Neural progenitor cell (in vitro differentiated cells): ENCODE measurements at regions not wholly inside any gene's neighbourhood (a gene's known extent, or its start where the extent isn't known, plus 50 kb on each side); places are given as distances from the start of the nearest gene placed in this dataset.

Experiments
- EZH2 ChIP-seq: fragments of 200-600 bp; sonication (generic); IDR thresholded peaks from 2 replicates; pipeline ENCODE4 v1.6.1; 2017; ENCODE audit warnings: antibody characterized with exemption, mild to moderate bottlenecking, moderate library complexity
- TF ChIP-seq, protein P1 (sequence below): fragments of 200-600 bp; sonication (generic); IDR thresholded peaks from 2 replicates; pipeline ENCODE4 v1.5.1; 2017; ENCODE audit warnings: antibody characterized with exemption, mild to moderate bottlenecking

DNA sequence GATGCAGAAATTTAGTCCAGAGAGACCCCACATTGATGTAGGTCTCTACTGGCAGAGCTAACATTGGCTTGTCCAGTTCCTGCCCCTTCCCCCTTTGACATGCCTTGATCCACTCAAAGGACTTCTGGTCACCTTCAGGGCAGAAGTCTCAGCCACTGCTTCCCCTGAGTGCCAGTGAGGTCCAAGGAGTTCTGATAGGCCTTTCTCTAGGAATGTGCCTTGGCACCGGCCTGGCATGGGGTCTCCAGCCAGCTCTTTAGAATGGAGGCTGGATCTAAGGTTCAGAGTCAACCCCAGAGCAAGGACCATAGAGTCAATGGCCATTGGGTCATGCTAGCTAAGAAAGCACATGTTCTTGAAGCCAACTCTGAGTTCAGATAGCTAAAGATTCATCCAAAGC, 88.6 kb upstream of the PJA1 start:
- TF ChIP-seq, protein P1, sequence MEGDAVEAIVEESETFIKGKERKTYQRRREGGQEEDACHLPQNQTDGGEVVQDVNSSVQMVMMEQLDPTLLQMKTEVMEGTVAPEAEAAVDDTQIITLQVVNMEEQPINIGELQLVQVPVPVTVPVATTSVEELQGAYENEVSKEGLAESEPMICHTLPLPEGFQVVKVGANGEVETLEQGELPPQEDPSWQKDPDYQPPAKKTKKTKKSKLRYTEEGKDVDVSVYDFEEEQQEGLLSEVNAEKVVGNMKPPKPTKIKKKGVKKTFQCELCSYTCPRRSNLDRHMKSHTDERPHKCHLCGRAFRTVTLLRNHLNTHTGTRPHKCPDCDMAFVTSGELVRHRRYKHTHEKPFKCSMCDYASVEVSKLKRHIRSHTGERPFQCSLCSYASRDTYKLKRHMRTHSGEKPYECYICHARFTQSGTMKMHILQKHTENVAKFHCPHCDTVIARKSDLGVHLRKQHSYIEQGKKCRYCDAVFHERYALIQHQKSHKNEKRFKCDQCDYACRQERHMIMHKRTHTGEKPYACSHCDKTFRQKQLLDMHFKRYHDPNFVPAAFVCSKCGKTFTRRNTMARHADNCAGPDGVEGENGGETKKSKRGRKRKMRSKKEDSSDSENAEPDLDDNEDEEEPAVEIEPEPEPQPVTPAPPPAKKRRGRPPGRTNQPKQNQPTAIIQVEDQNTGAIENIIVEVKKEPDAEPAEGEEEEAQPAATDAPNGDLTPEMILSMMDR, result no peak
- TF ChIP-seq EZH2, result no peak
